ENCODE measurements at regions not wholly inside any gene's neighbourhood (a gene's known extent, or its start where the extent isn't known, plus 50 kb on each side); places are given as distances from the start of the nearest gene placed in this dataset.

GRCh38 chr1:29413661-29414060 is 177.3 kb downstream of the PTPRU start:
- H3K27me3 Mint-ChIP-seq (ENCODE audit: insufficient read depth) = peaks cover 6% of the 10 kb centered on the region

GRCh38 chr1:29412591-29412990 is 176.3 kb downstream of the PTPRU start:
- Histone ChIP-seq H3K4me1 (ENCODE audit: control insufficient read depth, insufficient read depth, low read length) (no peaks in the 10 kb centered on the region), H3K9me3 (ENCODE audit: control insufficient read depth, low read length) (no peaks in the 10 kb centered on the region), H3K36me3 (ENCODE audit: control insufficient read depth, insufficient read depth, low read length) (no peaks in the 10 kb centered on the region), H3K27ac (ENCODE audit: low read depth, low read length) (no peak overlapping the region), H3K27me3 (ENCODE audit: control insufficient read depth, insufficient read depth, low read length, poor library complexity, severe bottlenecking) (no peaks in the 10 kb centered on the region), H3K4me3 (ENCODE audit: low read length) (no peak overlapping the region), H3K9ac (ENCODE audit: extremely low read depth, low read length, poor library complexity, severe bottlenecking) (no peak overlapping the region)
- DNase-seq = peak; percentile 38
- Mint-ChIP-seq H3K4me1 (peaks cover 15% of the 10 kb centered on the region), H3K27me3 (ENCODE audit: insufficient read depth) (peaks cover 6% of the 10 kb centered on the region), H3K9me3 (no peaks in the 10 kb centered on the region), H3K4me3 (no peak overlapping the region), H3K36me3 (ENCODE audit: low read depth) (no peaks in the 10 kb centered on the region), H3K27ac (no peak overlapping the region)
- TF ChIP-seq CTCF (conservative IDR thresholded peaks at IDR 0.05) = no peak
- WGBS, 2 experiments (ENCODE audit: insufficient coverage in 1 of 2, insufficient read length in 1 of 2) = 83 to 90% methylated on average over 2 to 6 of the region's 6 CpGs

More at GRCh38 chr1:29413661-29414060, 177.3 kb downstream of the PTPRU start:
- Histone ChIP-seq H3K4me1 (ENCODE audit: control insufficient read depth, insufficient read depth, low read length) (no peaks in the 10 kb centered on the region), H3K27me3 (ENCODE audit: control insufficient read depth, insufficient read depth, low read length, poor library complexity, severe bottlenecking) (no peaks in the 10 kb centered on the region), H3K9me3 (ENCODE audit: control insufficient read depth, low read length) (no peaks in the 10 kb centered on the region), H3K36me3 (ENCODE audit: control insufficient read depth, insufficient read depth, low read length) (no peaks in the 10 kb centered on the region), H3K27ac (ENCODE audit: low read depth, low read length) (no peak overlapping the region), H3K9ac (ENCODE audit: extremely low read depth, low read length, poor library complexity, severe bottlenecking) (no peak overlapping the region), H3K4me3 (ENCODE audit: low read length) (no peak overlapping the region)
- Mint-ChIP-seq H3K9me3 (no peaks in the 10 kb centered on the region), H3K36me3 (ENCODE audit: low read depth) (no peaks in the 10 kb centered on the region), H3K4me3 (no peak overlapping the region), H3K27ac (no peak overlapping the region), H3K4me1 (peaks cover 15% of the 10 kb centered on the region)
- DNase-seq = peak; percentile 15
- no peak for TF ChIP-seq CTCF (conservative IDR thresholded peaks at IDR 0.05)
- 83 to 89% methylated on average over 6 to 10 of the region's 10 CpGs for WGBS, 2 experiments (ENCODE audit: insufficient coverage in 1 of 2, insufficient read length in 1 of 2)

- H3K9me3 Mint-ChIP-seq = peaks cover 4% of the 10 kb centered on the region
- H3K4me3 ChIP-seq (ENCODE audit: low read length) = no peak overlapping the region
- no peaks in the 10 kb centered on the region for H3K4me1 ChIP-seq (ENCODE audit: control insufficient read depth, insufficient read depth, low read length)
- H3K27ac Mint-ChIP-seq = no peak overlapping the region
- no peaks in the 10 kb centered on the region for H3K36me3 ChIP-seq (ENCODE audit: control insufficient read depth, insufficient read depth, low read length)
- H3K9me3 ChIP-seq (ENCODE audit: control insufficient read depth, low read length) = no peaks in the 10 kb centered on the region
- DNase-seq = peak; percentile 36
- no peak overlapping the region for H3K4me3 Mint-ChIP-seq
- H3K36me3 Mint-ChIP-seq (ENCODE audit: low read depth) = no peaks in the 10 kb centered on the region
- H3K27me3 ChIP-seq (ENCODE audit: control insufficient read depth, insufficient read depth, low read length, poor library complexity, severe bottlenecking) = no peaks in the 10 kb centered on the region
- no peak for TF ChIP-seq CTCF (conservative IDR thresholded peaks at IDR 0.05)
- H3K4me1 Mint-ChIP-seq = peaks cover 7% of the 10 kb centered on the region
- peaks cover 6% of the 10 kb centered on the region for H3K27me3 Mint-ChIP-seq (ENCODE audit: insufficient read depth)
- H3K9ac ChIP-seq (ENCODE audit: extremely low read depth, low read length, poor library complexity, severe bottlenecking) = no peak overlapping the region
- H3K27ac ChIP-seq (ENCODE audit: low read depth, low read length) = no peak overlapping the region
- 90 to 93% methylated on average over 6 of the region's 6 CpGs for WGBS, 2 experiments (ENCODE audit: insufficient coverage in 1 of 2, insufficient read length in 1 of 2)
These were observed 174.2 kb downstream of the PTPRU start for GRCh38 chr1:29410476-29410875.

Data from endodermal cell (in vitro differentiated cells).